NCI-H1417 (cell line): ENCODE measurements at regions not wholly inside any gene's neighbourhood (a gene's known extent, or its start where the extent isn't known, plus 50 kb on each side); places are given as distances from the start of the nearest gene placed in this dataset.
"Not testable (repeated sequence)": the region's sequence is repeated elsewhere in the genome, so short reads cannot be mapped to it uniquely, and the experiment has no call there.

ENCODE experiments used
- DNase-seq, 3 experiments: peaks; one replicate each; lab custom pipeline; 2025; lab: John Stamatoyannopoulos, UW

- no peak for DNase-seq
These were observed 233.2 kb downstream of the PHLDA1 start for GRCh38 chr12:75798136-75798926.

- DNase-seq = no peak
These were observed 236.5 kb downstream of the PHLDA1 start for GRCh38 chr12:75795125-75795524.

- DNase-seq = no peak
These were observed 238.9 kb downstream of the PHLDA1 start for GRCh38 chr12:75792687-75793086.

- no peak for DNase-seq
These were observed 241.4 kb downstream of the PHLDA1 start for GRCh38 chr12:75790219-75790618.

- not testable (repeated sequence) for DNase-seq
These were observed 244.4 kb downstream of the PHLDA1 start for GRCh38 chr12:75787146-75787545.

GRCh38 chr12:75786070-75786469 lies 245.5 kb downstream of the PHLDA1 start:
- no peak for DNase-seq

GRCh38 chr12:75784591-75784990 lies 247.0 kb downstream of the PHLDA1 start:
- peak in 2 of 3 experiments; percentile 27 to 72 for DNase-seq

GRCh38 chr12:75783093-75783877 lies 248.3 kb downstream of the PHLDA1 start:
- peak in 1 of 3 experiments; percentile 70 for DNase-seq

GRCh38 chr12:75782069-75782581 lies 249.5 kb downstream of the PHLDA1 start:
- DNase-seq = no peak

GRCh38 chr12:75781532-75782046 lies 250.0 kb downstream of the PHLDA1 start:
- no peak for DNase-seq

GRCh38 chr12:75779891-75780496 lies 251.6 kb downstream of the PHLDA1 start:
- peak; percentile 36 to 77 (median 62) for DNase-seq

- peak in 1 of 3 experiments; percentile 50 for DNase-seq
These were observed 257.1 kb downstream of the PHLDA1 start for GRCh38 chr12:75774261-75775052.

GRCh38 chr12:75773377-75773776 lies 258.2 kb downstream of the PHLDA1 start:
- DNase-seq = no peak

- DNase-seq = no peak
These were observed 259.6 kb upstream of the KRR1 start for GRCh38 chr12:75771023-75771422.

GRCh38 chr12:75767957-75768356 lies 256.5 kb upstream of the KRR1 start:
- DNase-seq = no peak

- DNase-seq = peak in 1 of 3 experiments; percentile 43
These were observed 255.1 kb upstream of the KRR1 start for GRCh38 chr12:75766263-75767160.

GRCh38 chr12:75765170-75766059 lies 254.0 kb upstream of the KRR1 start:
- no peak for DNase-seq

GRCh38 chr12:75764091-75764841 lies 252.9 kb upstream of the KRR1 start:
- DNase-seq = peak in 1 of 3 experiments; percentile 65
